ENCODE measurements at regions not wholly inside any gene's neighbourhood (a gene's known extent, or its start where the extent isn't known, plus 50 kb on each side); places are given as distances from the start of the nearest gene placed in this dataset.

GRCh38 chr5:117210796-117211195, 636.2 kb upstream of the SEMA6A start:
- in situ Hi-C loops (cut with MboI; ENCODE audit: low sequenced_read_pairs, unreplicated experiment), result no loop called here
- no peak for DNase-seq (ENCODE audit: low spot score)
- no peak for TF ChIP-seq CTCF (IDR thresholded peaks at IDR 0.05; ENCODE audit: borderline replicate concordance, control extremely low read depth, extremely low read depth, insufficient read depth, missing control alignments)

DNA sequence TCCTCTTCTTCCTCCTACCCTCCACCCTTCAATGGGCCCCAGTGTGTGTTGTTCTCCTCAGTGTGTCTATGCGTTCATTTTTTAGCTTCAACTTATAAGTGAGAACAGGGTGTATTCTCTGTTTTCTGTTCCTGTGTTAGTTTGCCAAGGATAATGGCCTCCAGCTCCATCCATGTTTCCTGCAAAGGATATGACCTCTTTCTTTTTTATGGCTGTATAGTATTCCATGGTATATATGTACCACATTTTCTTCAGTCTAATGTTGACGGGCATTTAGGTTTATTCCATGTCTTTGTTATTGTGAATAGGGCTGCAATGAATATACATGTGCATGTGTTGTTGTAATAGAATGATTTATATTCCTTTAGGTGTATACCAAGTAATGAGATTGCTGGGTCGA, 634.9 kb upstream of the SEMA6A start:
- in situ Hi-C loops (cut with MboI; ENCODE audit: low sequenced_read_pairs, unreplicated experiment), result no loop called here
- no peak for DNase-seq (ENCODE audit: low spot score)
- TF ChIP-seq CTCF (IDR thresholded peaks at IDR 0.05; ENCODE audit: borderline replicate concordance, control extremely low read depth, extremely low read depth, insufficient read depth, missing control alignments), result no peak

- no peak for TF ChIP-seq CTCF (IDR thresholded peaks at IDR 0.05; ENCODE audit: borderline replicate concordance, control extremely low read depth, extremely low read depth, insufficient read depth, missing control alignments)
- in situ Hi-C loops (cut with MboI; ENCODE audit: low sequenced_read_pairs, unreplicated experiment), result no loop called here
- no peak for DNase-seq (ENCODE audit: low spot score)
These were observed 632.6 kb upstream of the SEMA6A start for GRCh38 chr5:117207088-117207668.

- TF ChIP-seq CTCF (IDR thresholded peaks at IDR 0.05; ENCODE audit: borderline replicate concordance, control extremely low read depth, extremely low read depth, insufficient read depth, missing control alignments), result no peak
- in situ Hi-C loops (cut with MboI; ENCODE audit: low sequenced_read_pairs, unreplicated experiment), result no loop called here
These were observed 631.3 kb upstream of the SEMA6A start for GRCh38 chr5:117205894-117206293.

DNA sequence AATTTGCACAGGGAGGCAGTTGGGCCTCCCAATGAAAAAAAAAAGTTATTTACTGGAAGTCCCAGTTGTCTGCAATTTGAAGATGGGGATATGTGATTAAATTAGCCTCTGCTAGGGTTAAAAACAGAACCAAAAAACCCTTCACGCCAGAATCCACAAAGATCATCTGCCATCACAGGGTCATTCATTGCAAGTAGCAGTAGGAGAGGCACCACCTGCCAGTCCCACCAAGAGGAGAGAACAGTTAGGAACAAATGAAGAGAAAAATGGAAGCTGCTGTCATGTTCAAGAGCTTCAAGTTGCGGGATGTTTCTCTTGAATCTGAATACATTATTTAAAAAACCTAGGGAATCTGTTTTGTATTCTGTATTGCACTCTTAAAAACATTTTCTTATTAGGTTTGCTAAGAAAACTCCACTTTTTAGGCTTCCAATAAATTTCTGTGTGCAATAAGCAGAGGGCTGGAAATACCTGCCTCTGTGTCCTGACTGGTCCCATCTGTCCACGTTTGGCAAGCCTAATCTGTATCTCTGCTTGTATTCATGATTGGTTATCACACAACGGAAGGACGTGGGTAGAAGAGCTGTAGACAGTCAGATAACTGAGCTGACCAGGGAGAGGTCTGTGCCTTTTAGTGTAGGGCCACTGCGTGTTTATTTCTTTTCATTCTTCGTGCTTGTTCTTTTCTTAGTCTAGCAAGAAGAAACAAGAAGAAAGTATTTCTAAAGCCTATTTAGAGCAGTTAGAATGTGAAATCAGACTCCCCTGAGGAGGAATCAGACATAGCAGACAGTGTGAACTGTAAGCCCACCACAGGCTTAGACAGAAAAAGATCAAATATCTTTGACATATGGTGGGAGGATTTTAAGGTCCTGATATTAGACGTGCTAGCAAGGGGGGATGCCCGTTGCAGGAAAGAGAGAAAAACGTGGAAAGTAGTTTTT, 630.6 kb upstream of the SEMA6A start:
- no peak for TF ChIP-seq CTCF (IDR thresholded peaks at IDR 0.05; ENCODE audit: borderline replicate concordance, control extremely low read depth, extremely low read depth, insufficient read depth, missing control alignments)
- no peak for DNase-seq (ENCODE audit: low spot score)
- in situ Hi-C loops (cut with MboI; ENCODE audit: low sequenced_read_pairs, unreplicated experiment), result no loop called here

More at GRCh38 chr5:117205894-117206293, 631.3 kb upstream of the SEMA6A start:
- no peak for DNase-seq (ENCODE audit: low spot score)

GRCh38 chr5:117204404-117204803, 629.8 kb upstream of the SEMA6A start:
- DNase-seq (ENCODE audit: low spot score), result no peak
- no peak for TF ChIP-seq CTCF (IDR thresholded peaks at IDR 0.05; ENCODE audit: borderline replicate concordance, control extremely low read depth, extremely low read depth, insufficient read depth, missing control alignments)
- in situ Hi-C loops (cut with MboI; ENCODE audit: low sequenced_read_pairs, unreplicated experiment), result no loop called here
